Lung (tissue), 11 donors: ENCODE measurements at regions not wholly inside any gene's neighbourhood (a gene's known extent, or its start where the extent isn't known, plus 50 kb on each side); places are given as distances from the start of the nearest gene placed in this dataset.
"Not testable (repeated sequence)": the region's sequence is repeated elsewhere in the genome, so short reads cannot be mapped to it uniquely, and the experiment has no call there.

Source experiments
- ATAC-seq: fragments of 200-7000 bp; cut with Tn5 transposase; one replicate; pipeline ENCODE4 v1.9.1; 2020; ENCODE audit warnings: moderate number of reproducible peaks; ENCODE audit not compliant: insufficient read depth, low FRiP score
- DNase-seq, 3 donors: peaks; one replicate each; pipeline ENCODE4 v3.0.0-alpha.2; 2013 to 2017
- H3K27ac ChIP-seq, 2 donors: one replicate each; pipeline ENCODE4 v1.5.1; 2013; ENCODE audit warnings: mild to moderate bottlenecking in 2 of 2, moderate library complexity in 2 of 2, control low read depth in 1 of 2, inconsistent platforms in 1 of 2, low read depth in 1 of 2, low read length in 1 of 2
- H3K27me3 ChIP-seq, 3 donors: one replicate each; pipeline ENCODE4 v1.5.1; 2013; ENCODE audit warnings: low read length in 2 of 3; ENCODE audit not compliant: control insufficient read depth in 3 of 3, insufficient read depth in 3 of 3
- H3K36me3 ChIP-seq, 4 donors: one replicate each; pipeline ENCODE4 v1.5.1; 2013; ENCODE audit warnings: low read length in 4 of 4, mild to moderate bottlenecking in 1 of 4, moderate library complexity in 1 of 4; ENCODE audit not compliant: control insufficient read depth in 4 of 4, insufficient read depth in 4 of 4
- H3K4me1 ChIP-seq, 5 donors: one replicate each; pipeline ENCODE4 v1.5.1; 2013; ENCODE audit warnings: low read length in 5 of 5, mild to moderate bottlenecking in 2 of 5, moderate library complexity in 1 of 5; ENCODE audit not compliant: control insufficient read depth in 5 of 5, insufficient read depth in 5 of 5
- H3K4me3 ChIP-seq: one replicate; pipeline ENCODE4 v1.5.1; 2013; ENCODE audit warnings: mild to moderate bottlenecking, control low read depth, moderate library complexity
- H3K9ac ChIP-seq, 2 donors: one replicate each; pipeline ENCODE4 v1.5.1; 2013; ENCODE audit warnings: low read length in 2 of 2, control low read depth in 1 of 2; ENCODE audit not compliant: insufficient read depth in 1 of 2
- H3K9me3 ChIP-seq, 4 donors: one replicate each; pipeline ENCODE4 v1.5.1; 2013; ENCODE audit warnings: low read length in 3 of 4, mild to moderate bottlenecking in 1 of 4, moderate library complexity in 1 of 4; ENCODE audit not compliant: control insufficient read depth in 4 of 4, insufficient read depth in 3 of 4
- WGBS, 2 donors: extraction: QIAGEN DNeasy Blood & Tissue Kit; methylation state at CpG; one replicate each; pipeline ENCODE4 v1.1.7; 2013; 5-methylcytosine and 5-hydroxymethylcytosine counted together
- TF ChIP-seq, protein P1 (sequence below): IDR thresholded peaks from 2 replicates; pipeline ENCODE4 v1.5.1; 2012; ENCODE audit warnings: mild to moderate bottlenecking; ENCODE audit errors: control extremely low read depth, extremely low read depth
- donor health status: control.
- donor health status: control.
- donor health status: Bipolar disorder and iron deficiency.
- donor health status: healthy.
- donor health status: DM: yes; HTN: yes; CAD: no.

DNA sequence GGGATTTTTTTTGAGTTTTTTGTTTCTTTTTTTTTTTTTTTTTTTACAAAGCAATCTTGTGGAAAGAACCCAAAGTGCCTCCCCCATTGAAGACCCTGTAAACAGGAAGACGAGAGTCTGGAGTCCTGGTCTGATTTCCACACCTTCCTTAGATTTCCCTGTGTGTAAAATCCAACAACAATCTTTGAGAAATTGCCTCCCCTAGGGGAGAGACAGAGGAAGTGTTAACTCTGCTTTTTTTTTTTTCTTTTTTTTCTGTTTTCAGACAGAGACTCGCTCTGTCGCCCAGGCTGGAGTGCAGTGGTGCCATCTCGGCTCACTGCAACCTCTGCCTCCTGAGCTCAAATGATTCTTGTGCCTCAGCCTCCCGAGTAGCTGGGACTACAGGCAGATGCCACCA is 82.0 kb upstream of the CLEC6A start:
- H3K27ac ChIP-seq, H3K27me3 ChIP-seq, H3K36me3 ChIP-seq, ATAC-seq, H3K4me3 ChIP-seq, H3K9ac ChIP-seq, H3K4me1 ChIP-seq, H3K9me3 ChIP-seq: not testable (repeated sequence)
- TF ChIP-seq, protein P1, sequence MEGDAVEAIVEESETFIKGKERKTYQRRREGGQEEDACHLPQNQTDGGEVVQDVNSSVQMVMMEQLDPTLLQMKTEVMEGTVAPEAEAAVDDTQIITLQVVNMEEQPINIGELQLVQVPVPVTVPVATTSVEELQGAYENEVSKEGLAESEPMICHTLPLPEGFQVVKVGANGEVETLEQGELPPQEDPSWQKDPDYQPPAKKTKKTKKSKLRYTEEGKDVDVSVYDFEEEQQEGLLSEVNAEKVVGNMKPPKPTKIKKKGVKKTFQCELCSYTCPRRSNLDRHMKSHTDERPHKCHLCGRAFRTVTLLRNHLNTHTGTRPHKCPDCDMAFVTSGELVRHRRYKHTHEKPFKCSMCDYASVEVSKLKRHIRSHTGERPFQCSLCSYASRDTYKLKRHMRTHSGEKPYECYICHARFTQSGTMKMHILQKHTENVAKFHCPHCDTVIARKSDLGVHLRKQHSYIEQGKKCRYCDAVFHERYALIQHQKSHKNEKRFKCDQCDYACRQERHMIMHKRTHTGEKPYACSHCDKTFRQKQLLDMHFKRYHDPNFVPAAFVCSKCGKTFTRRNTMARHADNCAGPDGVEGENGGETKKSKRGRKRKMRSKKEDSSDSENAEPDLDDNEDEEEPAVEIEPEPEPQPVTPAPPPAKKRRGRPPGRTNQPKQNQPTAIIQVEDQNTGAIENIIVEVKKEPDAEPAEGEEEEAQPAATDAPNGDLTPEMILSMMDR = peak; percentile 15
- peak in 2 of 3 donors; percentile 2 to 20 for DNase-seq
- WGBS, 2 donors = 36 to 44% methylated on average over 5 of the region's 5 CpGs

DNA sequence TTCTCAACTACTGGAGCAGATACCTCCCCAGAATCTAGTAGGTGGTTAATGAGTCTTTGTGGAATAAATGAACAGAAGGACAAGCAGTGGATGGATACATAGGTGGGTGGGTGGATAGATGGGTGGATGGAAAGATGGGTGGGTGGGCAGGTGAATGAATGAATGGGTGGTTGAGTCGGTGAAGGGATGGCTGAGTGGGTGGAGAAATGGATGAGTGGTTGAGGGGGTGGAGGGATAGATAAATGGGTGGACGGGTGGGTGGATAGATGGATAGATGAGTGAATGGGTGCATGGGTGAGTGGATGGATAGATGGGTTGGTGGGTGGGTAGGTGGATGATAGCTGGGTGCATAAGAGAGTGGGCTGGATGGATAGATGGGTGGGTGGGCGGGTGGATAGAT is 80.6 kb upstream of the CLEC6A start:
- H3K9me3 ChIP-seq, H3K27me3 ChIP-seq, DNase-seq, H3K4me1 ChIP-seq, H3K36me3 ChIP-seq, H3K27ac ChIP-seq, ATAC-seq, H3K9ac ChIP-seq, H3K4me3 ChIP-seq: not testable (repeated sequence)
- WGBS, 2 donors = 80 to 82% methylated on average over 2 to 3 of the region's 3 CpGs

- H3K9ac ChIP-seq, H3K36me3 ChIP-seq, H3K27me3 ChIP-seq, H3K4me1 ChIP-seq, H3K9me3 ChIP-seq, ATAC-seq, H3K27ac ChIP-seq, H3K4me3 ChIP-seq, DNase-seq: not testable (repeated sequence)
- 82 to 86% methylated on average over 6 of the region's 6 CpGs for WGBS, 2 donors
Measured at GRCh38 chr12:8377756-8378155, 78.0 kb upstream of the CLEC6A start.

DNA sequence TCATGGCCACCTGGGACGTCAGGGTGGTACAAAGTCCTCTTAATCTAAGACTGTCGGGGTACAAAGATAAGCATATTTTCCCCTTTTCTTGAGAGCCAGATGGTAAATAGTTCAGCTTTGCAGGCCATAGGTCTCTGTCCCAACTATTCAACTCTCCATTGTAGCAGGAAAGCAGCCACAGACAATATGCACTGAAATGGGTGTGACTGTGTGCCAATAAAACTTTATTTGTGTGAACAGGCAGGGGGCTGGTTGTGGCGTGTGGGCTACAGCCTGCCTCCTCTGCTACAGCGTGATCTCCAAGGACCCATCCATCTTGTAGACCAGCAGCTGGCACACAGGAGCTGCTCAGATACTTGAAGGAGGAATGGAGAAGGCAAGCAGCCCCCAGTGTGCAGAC is 73.2 kb upstream of the CLEC6A start:
- H3K4me3 ChIP-seq, H3K9me3 ChIP-seq, H3K36me3 ChIP-seq, H3K27me3 ChIP-seq, H3K9ac ChIP-seq, DNase-seq, H3K4me1 ChIP-seq, ATAC-seq, H3K27ac ChIP-seq: not testable (repeated sequence)
- 88 to 92% methylated on average over 4 of the region's 4 CpGs for WGBS, 2 donors

- H3K9me3 ChIP-seq, H3K9ac ChIP-seq: not testable (repeated sequence)
- WGBS, 2 donors = 94 to 95% methylated on average over 9 of the region's 9 CpGs
Measured at GRCh38 chr12:8384686-8385085, 71.1 kb upstream of the CLEC6A start.

GRCh38 chr12:8385431-8385830 is 70.3 kb upstream of the CLEC6A start:
- not testable (repeated sequence) for H3K9ac ChIP-seq, H3K4me1 ChIP-seq, H3K27ac ChIP-seq, H3K36me3 ChIP-seq, DNase-seq, H3K27me3 ChIP-seq, H3K9me3 ChIP-seq, H3K4me3 ChIP-seq, ATAC-seq
- WGBS, 2 donors = 86 to 90% methylated on average over 12 of the region's 12 CpGs

More at GRCh38 chr12:8384686-8385085, 71.1 kb upstream of the CLEC6A start:
- H3K4me3 ChIP-seq, ATAC-seq, H3K36me3 ChIP-seq, DNase-seq, H3K27ac ChIP-seq, H3K27me3 ChIP-seq, H3K4me1 ChIP-seq: not testable (repeated sequence)

DNA sequence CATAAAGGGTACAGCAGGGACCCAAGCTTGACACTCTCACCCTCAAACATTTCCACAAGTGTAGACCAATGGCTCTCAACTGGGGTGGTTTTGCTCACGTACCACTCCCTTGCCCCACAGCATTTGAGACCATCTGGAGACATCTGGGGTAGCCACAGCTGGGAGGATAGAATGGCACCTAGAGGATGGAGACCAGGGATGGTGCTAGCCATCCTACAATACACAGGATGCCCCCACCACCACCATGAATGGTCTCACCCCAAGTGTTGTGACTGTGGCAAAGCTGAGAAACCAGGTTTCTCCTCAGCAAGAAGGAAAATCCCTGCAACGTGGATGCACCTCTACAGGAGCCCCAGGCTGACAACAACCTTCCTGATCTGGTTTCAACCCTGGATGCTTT is 69.1 kb upstream of the CLEC6A start:
- not testable (repeated sequence) for H3K36me3 ChIP-seq, H3K27me3 ChIP-seq, ATAC-seq, DNase-seq, H3K9ac ChIP-seq, H3K9me3 ChIP-seq, H3K4me1 ChIP-seq, H3K4me3 ChIP-seq, H3K27ac ChIP-seq
- 82 to 84% methylated on average over 1 to 2 of the region's 2 CpGs for WGBS, 2 donors

- not testable (repeated sequence) for H3K9me3 ChIP-seq, H3K9ac ChIP-seq, H3K36me3 ChIP-seq, H3K27ac ChIP-seq, H3K27me3 ChIP-seq, ATAC-seq, H3K4me3 ChIP-seq, H3K4me1 ChIP-seq
- peak in 1 of 3 donors; percentile 11 for DNase-seq
- WGBS, 2 donors = 65 to 79% methylated on average over 8 of the region's 8 CpGs
Measured at GRCh38 chr12:8389296-8389695, 66.5 kb upstream of the CLEC6A start.
